Spinal cord (tissue), 9 donors: ENCODE measurements at regions not wholly inside any gene's neighbourhood (a gene's known extent, or its start where the extent isn't known, plus 50 kb on each side); places are given as distances from the start of the nearest gene placed in this dataset.
"Not testable (repeated sequence)": the region's sequence is repeated elsewhere in the genome, so short reads cannot be mapped to it uniquely, and the experiment has no call there.

Source experiments
- DNase-seq, 6 donors: peaks; one replicate each; pipeline versions ENCODE4 v3.0.0 to v3.0.0-alpha.2; 2013 to 2015; ENCODE audit warnings: low spot score in 6 of 6, low read depth in 4 of 6
- H3K27ac ChIP-seq: one replicate; pipeline ENCODE4 v1.5.1; 2013; ENCODE audit warnings: low read depth, low read length, control low read depth
- H3K27me3 ChIP-seq: one replicate; pipeline ENCODE4 v1.6.1; 2013; ENCODE audit warnings: low read length; ENCODE audit not compliant: control insufficient read depth, insufficient read depth
- H3K36me3 ChIP-seq: one replicate; pipeline ENCODE4 v1.6.1; 2013; ENCODE audit warnings: low read length; ENCODE audit not compliant: control insufficient read depth, insufficient read depth
- H3K4me1 ChIP-seq: one replicate; pipeline ENCODE4 v1.6.1; 2013; ENCODE audit warnings: low read length; ENCODE audit not compliant: control insufficient read depth, insufficient read depth
- H3K4me3 ChIP-seq: one replicate; pipeline ENCODE4 v1.5.1; 2013; ENCODE audit warnings: low read depth, low read length, control low read depth
- H3K9me3 ChIP-seq: one replicate; pipeline ENCODE4 v1.6.1; 2013; ENCODE audit warnings: low read length; ENCODE audit not compliant: control insufficient read depth, insufficient read depth
- WGBS: methylation state at CpG from one replicate; pipeline ENCODE4 v1.1.5; 2013; ENCODE audit warnings: missing lambda C conversion rate; ENCODE audit not compliant: insufficient coverage; 5-methylcytosine and 5-hydroxymethylcytosine counted together
- donor health status: healthy.

- not testable (repeated sequence) for H3K27me3 ChIP-seq, H3K4me3 ChIP-seq, H3K9me3 ChIP-seq, H3K36me3 ChIP-seq, H3K4me1 ChIP-seq, H3K27ac ChIP-seq, DNase-seq
- no CpG with 5 or more reads among the region's 6 CpGs for WGBS
These were observed 125.4 kb downstream of the ART5 start for GRCh38 chr11:3516345-3516933.

GRCh38 chr11:3514635-3515424 is 127.0 kb downstream of the ART5 start:
- H3K4me1 ChIP-seq, H3K27ac ChIP-seq, H3K9me3 ChIP-seq, H3K4me3 ChIP-seq, DNase-seq, H3K36me3 ChIP-seq, H3K27me3 ChIP-seq: not testable (repeated sequence)
- 71% methylated on average over 8 of the region's 15 CpGs for WGBS

GRCh38 chr11:3513311-3513710 is 128.5 kb downstream of the ART5 start:
- not testable (repeated sequence) for H3K9me3 ChIP-seq, H3K4me1 ChIP-seq, H3K4me3 ChIP-seq, H3K27ac ChIP-seq, H3K36me3 ChIP-seq, H3K27me3 ChIP-seq, DNase-seq
- WGBS: 88% methylated on average over 7 of the region's 12 CpGs

GRCh38 chr11:3512751-3513150 is 129.0 kb downstream of the ART5 start:
- WGBS: 29% methylated on average over 5 of the region's 6 CpGs
- DNase-seq: peak in 2 of 6 donors; percentile 7 to 19
- not testable (repeated sequence) for H3K27me3 ChIP-seq, H3K36me3 ChIP-seq, H3K4me1 ChIP-seq, H3K9me3 ChIP-seq, H3K27ac ChIP-seq, H3K4me3 ChIP-seq

GRCh38 chr11:3512133-3512703 is 129.6 kb downstream of the ART5 start:
- H3K4me1 ChIP-seq, H3K4me3 ChIP-seq, H3K9me3 ChIP-seq, H3K27ac ChIP-seq, H3K27me3 ChIP-seq, H3K36me3 ChIP-seq: not testable (repeated sequence)
- DNase-seq: peak in 2 of 6 donors; percentile 10 to 74
- WGBS: 4% methylated on average over 8 of the region's 12 CpGs

GRCh38 chr11:3511416-3512132 is 130.2 kb downstream of the ART5 start:
- not testable (repeated sequence) for H3K36me3 ChIP-seq, H3K9me3 ChIP-seq, H3K4me1 ChIP-seq, DNase-seq, H3K4me3 ChIP-seq, H3K27me3 ChIP-seq, H3K27ac ChIP-seq
- WGBS: 64% methylated on average over 8 of the region's 8 CpGs

GRCh38 chr11:3509563-3509962 is 130.6 kb upstream of the ZNF195 start:
- not testable (repeated sequence) for H3K4me1 ChIP-seq, H3K9me3 ChIP-seq, DNase-seq, H3K4me3 ChIP-seq, H3K27me3 ChIP-seq, H3K36me3 ChIP-seq, H3K27ac ChIP-seq
- 93% methylated on average over 2 of the region's 6 CpGs for WGBS

- not testable (repeated sequence) for H3K27ac ChIP-seq, H3K4me3 ChIP-seq, H3K4me1 ChIP-seq, H3K27me3 ChIP-seq, H3K36me3 ChIP-seq, H3K9me3 ChIP-seq, DNase-seq
- WGBS: 62% methylated on average over 2 of the region's 4 CpGs
These were observed 120.3 kb upstream of the ZNF195 start for GRCh38 chr11:3499198-3499597.

- H3K4me1 ChIP-seq, H3K9me3 ChIP-seq, H3K27me3 ChIP-seq, H3K27ac ChIP-seq, H3K36me3 ChIP-seq, H3K4me3 ChIP-seq: not testable (repeated sequence)
- peak in 1 of 6 donors; percentile 6 for DNase-seq
- WGBS: 42% methylated on average over 2 of the region's 4 CpGs
These were observed 119.4 kb upstream of the ZNF195 start for GRCh38 chr11:3498356-3498755.
